PC-9 (cell line): ENCODE measurements at regions not wholly inside any gene's neighbourhood (a gene's known extent, or its start where the extent isn't known, plus 50 kb on each side); places are given as distances from the start of the nearest gene placed in this dataset.

Source experiments
- CTCF ChIP-seq: fragments of 200-600 bp; sonication (generic); conservative IDR thresholded peaks from 2 replicates; pipeline ENCODE4 v1.6.1; 2017; ENCODE audit warnings: mixed run types, antibody characterized with exemption, mild to moderate bottlenecking, moderate library complexity
- EZH2 ChIP-seq: fragments of 200-600 bp; sonication (generic); IDR thresholded peaks from 2 replicates; pipeline ENCODE4 v1.8.0; 2017; ENCODE audit warnings: antibody characterized with exemption, low read depth

GRCh38 chr18:67385455-67385854 is 131.1 kb downstream of the DSEL start:
- TF ChIP-seq EZH2: no peak
- no peak for TF ChIP-seq CTCF
